ENCODE measurements at regions not wholly inside any gene's neighbourhood (a gene's known extent, or its start where the extent isn't known, plus 50 kb on each side); places are given as distances from the start of the nearest gene placed in this dataset.
A peak's percentile ranks its signal among the peaks of the same experiment; 100 is the strongest.

DNA sequence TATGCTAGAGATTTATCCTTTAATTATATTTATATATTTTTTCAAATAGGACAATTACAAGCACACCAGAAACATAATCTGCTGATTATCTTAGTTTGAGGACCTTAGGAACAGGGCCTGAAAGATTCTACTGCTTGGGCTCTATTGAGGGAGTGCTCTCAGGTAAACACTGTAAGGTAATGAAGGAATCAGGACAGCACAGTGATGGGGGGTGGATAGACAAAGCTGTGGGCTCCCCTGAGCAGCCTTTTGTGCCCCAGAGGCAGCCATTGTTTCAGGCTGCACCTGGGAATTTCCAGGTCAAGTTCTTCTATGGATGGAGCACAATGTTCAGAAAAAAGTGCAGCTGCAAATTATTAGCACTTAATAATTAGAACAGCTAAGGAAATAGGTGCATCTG, 848.0 kb upstream of the CADM2 start:
- intact Hi-C loops (cut with DNase I): no loop called here
- ATAC-seq (ENCODE audit: poor library complexity): no peak
- DNase-seq: no peak

DNA sequence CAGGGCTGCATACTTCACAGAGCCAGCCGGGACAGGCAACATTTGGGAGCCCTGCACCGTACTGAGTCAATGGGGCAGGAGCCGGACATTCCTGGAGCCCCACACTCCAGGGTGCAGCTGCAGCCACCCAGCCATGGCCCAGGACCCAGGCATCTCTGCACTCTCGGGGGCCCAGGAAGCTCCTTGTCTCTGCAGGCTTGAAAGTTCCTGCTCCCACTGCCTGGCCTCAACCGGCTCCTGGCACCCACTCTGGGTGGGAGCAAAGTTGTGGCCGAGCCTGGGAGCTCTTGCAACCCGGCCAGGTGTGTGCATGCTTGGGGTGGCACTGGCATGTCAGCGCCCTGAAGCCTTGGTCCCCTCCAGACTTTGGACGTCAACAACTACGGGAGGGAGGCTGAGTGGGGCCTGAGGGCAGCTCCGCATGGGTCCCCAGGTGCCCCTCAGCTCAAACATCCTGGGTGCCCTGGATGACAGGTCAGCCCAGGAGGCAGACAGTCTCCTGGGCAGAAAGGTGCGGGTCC, 833.5 kb upstream of the CADM2 start:
- intact Hi-C loops (cut with DNase I): no loop called here
- ATAC-seq (ENCODE audit: poor library complexity): no peak
- peak; percentile 13 for DNase-seq

DNA sequence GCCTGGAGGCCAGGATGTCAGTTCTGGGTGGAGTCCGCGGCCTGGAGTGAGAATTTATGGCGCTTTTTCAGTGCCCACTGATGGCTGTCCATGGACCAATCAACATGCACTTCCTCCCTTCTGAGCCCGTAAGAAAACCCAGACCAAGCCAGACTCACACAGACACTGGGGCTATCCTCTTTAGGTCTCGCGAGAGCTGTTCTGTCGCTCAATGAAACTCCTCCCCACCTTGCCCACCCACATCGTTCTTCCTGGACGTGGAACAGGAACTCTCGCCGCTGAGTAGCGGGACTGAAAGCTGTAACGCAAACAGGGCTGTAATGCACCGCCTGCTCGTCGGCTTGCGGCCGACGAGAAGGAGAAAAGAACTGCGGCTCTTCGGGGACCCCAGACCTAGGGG, 833.0 kb upstream of the CADM2 start:
- intact Hi-C loops (cut with DNase I): no loop called here
- ATAC-seq (ENCODE audit: poor library complexity): no peak
- DNase-seq: no peak

DNA sequence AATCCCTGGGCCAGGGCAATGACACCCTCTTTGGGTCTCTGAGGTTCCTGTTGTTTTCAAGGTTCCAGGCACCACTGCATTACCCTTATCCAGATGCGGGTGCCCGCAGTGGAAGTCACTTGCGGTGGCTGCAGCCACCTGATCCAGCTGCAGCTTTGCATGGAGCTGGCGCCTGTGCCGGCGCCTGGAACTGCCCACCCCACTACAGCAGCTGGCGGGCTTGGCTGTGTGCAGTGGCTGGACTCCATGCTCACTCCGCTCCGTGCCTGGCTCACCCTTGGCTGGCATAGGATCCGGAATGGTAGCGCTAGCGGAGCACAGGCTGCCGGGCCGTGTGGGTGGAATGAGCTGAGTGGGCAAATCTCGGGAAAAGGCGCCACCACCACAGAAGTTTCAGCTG, 832.6 kb upstream of the CADM2 start:
- intact Hi-C loops (cut with DNase I): no loop called here
- DNase-seq: no peak
- no peak for ATAC-seq (ENCODE audit: poor library complexity)

DNA sequence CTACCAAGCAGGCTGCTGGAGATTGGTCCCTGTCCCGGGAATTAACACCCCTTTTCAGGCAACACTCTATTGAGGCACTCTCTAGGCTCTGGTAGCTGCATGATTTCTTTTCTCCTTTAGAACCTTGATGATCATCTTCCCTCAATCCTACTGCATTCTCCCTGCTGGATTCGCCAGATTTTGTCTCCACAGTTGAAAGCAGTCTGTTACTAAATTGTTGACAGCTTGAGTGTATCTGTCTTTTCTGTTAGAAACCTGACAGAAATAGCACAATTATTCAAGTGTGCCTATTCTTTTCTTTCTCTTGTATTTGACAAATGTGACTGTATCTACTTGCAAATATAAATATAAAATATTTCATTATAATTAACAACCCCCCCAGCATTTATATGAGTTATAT, 830.8 kb upstream of the CADM2 start:
- intact Hi-C loops (cut with DNase I): no loop called here
- ATAC-seq (ENCODE audit: poor library complexity) (no peak), DNase-seq (no peak)

DNA sequence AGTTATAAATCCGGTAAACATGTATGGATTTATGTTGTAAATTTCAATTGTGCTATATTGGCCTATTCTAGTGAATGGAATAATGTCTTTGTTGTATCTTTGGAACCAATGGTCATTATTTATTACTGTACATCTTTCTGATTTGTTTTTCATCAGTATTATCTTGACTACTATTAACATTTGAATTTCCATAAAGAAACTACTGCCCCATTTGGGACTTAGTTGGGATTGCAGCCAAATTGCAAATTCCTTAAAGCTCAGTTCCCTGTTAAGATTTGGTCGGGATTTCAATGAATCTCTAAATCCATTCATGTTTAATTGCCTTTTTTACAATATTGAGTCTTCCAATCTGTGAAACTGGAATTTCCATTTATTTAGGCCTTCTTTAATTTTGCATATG, 822.4 kb upstream of the CADM2 start:
- no peak for DNase-seq
- ATAC-seq (ENCODE audit: poor library complexity): no peak
- intact Hi-C loops (cut with DNase I): no loop called here

DNA sequence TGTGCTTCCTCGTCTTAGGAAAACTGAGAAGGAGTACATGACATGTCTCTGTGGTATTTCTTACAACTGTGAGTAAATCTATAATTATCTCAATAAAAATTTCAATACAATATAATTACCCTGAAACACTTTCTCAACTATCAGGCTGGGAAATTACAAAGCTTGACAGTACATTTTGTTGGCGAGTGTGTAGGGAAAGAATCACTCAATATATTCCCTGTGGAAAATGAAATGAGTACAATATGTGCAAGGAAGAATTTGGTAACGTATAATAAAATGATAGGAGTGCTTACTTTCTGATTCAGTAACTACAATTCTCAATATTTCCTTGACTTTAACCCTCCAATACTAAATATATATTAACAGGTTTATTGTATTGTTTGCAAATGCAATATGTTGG, 818.2 kb upstream of the CADM2 start:
- intact Hi-C loops (cut with DNase I): no loop called here
- DNase-seq (no peak), ATAC-seq (ENCODE audit: poor library complexity) (no peak)

DNA sequence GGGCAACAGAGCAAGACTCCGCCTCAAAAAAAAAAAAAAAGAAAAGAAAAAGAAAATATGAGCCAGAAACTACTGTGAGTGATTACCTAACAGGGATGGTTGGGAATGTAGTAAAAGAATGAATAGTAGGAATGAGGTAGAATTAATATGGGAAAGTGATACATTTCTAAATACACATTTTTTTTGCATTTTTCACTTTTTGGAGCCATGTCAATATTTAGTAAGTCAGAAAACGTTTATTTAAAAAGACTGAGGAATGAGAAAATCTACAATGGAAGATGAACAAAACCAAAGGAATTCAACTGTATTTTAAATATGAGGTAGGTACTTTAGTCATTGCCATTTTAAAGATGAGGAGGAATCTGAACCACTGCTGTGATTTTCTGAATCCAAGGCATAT, 817.2 kb upstream of the CADM2 start:
- intact Hi-C loops (cut with DNase I): no loop called here
- no peak for ATAC-seq (ENCODE audit: poor library complexity)
- DNase-seq: no peak

DNA sequence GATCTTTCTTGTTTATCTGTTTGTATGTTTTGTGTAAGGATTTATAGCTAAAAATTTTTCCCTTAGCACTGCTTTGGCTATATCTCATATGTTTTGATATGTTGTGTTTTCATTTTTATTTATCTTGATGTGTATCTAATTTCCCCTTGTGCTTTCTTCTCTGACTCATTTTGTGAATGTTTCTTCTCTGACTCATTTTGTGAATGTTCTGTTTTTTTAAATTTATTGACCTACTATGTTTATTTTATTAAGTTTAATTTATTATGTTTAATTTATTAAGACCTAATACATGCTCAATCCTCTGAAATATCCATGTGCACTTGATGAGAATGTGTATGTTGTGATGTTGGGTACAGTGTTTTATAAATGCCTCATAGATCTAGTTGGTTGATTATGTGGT, 793.5 kb upstream of the CADM2 start:
- DNase-seq (no peak), ATAC-seq (ENCODE audit: poor library complexity) (no peak)

DNA sequence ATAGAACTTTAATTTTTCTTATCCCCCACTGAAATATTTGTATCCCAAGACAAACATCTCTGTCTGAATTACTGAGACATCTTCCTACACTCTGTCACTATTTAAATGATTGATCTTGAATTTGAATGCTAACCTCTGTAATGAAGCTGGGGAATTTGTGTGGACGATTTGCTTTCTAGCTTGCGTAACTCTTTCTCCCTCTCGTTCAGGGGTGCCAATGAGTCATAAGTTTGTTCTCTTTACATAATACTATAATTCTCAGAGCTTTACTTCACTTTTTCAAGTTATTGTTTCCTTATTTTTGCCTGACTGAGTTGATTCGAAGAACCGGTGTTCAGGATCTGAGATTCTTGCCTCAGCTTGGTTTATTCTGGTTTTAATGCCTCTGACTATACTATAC, 783.3 kb upstream of the CADM2 start:
- intact Hi-C loops (cut with DNase I): no loop called here
- ATAC-seq (ENCODE audit: poor library complexity) (no peak), DNase-seq (no peak)

More for the DNA sequence above, 793.5 kb upstream of the CADM2 start:
- intact Hi-C loops (cut with DNase I): no loop called here

DNA sequence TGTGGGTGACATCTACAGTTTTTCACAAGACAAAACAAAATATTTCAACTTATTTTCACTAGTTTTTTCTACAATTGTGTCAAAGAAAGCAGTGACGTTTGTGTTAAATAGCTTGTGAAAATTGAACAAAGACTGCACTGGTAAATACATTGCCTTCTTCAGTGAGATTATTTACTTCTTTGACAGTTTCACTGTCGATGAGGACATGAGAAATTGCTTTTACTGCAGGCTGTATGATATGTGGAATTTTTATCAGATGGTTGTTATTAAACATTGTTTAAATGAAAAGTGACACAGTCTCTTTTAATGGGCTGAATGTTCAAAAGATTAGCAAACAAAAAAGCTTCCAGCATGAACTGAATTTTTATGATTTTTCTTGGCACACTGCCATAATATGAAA, 773.9 kb upstream of the CADM2 start:
- no peak for ATAC-seq (ENCODE audit: poor library complexity)
- intact Hi-C loops (cut with DNase I): no loop called here

DNA sequence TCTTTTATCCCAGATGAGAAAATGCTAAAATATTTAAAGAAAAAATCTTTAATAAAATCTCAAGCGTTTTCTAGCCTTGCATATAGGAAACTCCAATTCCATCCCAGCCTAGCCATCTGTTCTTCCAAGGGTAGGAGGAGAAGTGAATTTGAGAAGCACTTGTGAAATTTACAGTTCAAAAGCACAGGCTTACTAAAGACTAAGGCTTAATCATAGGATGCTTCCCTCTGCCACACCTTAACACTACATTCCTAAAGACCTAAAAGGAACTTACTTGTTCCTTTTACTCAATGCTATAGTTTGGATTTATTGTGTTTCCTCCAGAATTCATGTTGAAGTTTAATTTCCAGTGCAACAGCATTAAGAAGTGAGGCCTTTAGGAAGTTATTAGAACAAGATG, 764.8 kb upstream of the CADM2 start:
- intact Hi-C loops (cut with DNase I): no loop called here
- no peak for DNase-seq
- ATAC-seq (ENCODE audit: poor library complexity): no peak

More for the DNA sequence above, 773.9 kb upstream of the CADM2 start:
- no peak for DNase-seq

DNA sequence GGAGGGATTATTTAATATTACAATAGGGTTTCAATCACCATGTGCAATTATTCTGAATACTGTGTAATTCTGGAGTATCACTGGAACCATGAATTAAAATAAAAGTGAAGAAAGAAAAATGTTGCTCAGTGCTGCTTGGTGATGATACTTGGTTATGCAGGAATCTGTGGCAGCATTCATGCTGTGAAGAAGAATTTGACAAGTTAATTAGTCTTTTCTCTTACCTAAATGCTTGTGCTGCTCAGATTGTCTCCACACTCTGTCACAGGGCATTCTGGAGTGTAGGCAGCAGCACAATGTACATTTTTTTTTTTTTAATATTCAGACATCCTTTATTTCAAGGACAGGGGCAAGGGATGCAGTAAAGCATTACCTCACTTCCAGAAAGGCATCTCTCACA, 749.3 kb upstream of the CADM2 start:
- DNase-seq (no peak), ATAC-seq (ENCODE audit: poor library complexity) (no peak)
- intact Hi-C loops (cut with DNase I): no loop called here

DNA sequence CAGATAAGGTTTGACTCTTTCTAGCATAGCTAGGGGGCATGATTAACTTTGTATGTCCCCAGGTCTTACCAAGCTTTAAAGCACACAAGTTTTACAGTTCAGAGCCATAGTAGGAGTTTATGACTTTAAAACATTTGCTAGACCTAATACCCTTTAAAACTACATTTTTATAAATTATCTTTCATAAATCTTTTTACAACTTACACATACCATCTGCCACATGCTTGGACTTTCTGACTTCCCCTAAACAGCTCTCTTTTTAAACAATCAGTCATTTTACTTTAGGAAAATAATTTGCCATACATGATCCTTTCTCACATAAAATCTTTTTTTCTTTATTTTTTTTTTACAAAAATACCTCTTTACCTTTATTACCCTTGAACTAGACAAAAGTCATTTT, 735.3 kb upstream of the CADM2 start:
- DNase-seq (no peak), ATAC-seq (ENCODE audit: poor library complexity) (no peak)
- intact Hi-C loops (cut with DNase I): no loop called here

DNA sequence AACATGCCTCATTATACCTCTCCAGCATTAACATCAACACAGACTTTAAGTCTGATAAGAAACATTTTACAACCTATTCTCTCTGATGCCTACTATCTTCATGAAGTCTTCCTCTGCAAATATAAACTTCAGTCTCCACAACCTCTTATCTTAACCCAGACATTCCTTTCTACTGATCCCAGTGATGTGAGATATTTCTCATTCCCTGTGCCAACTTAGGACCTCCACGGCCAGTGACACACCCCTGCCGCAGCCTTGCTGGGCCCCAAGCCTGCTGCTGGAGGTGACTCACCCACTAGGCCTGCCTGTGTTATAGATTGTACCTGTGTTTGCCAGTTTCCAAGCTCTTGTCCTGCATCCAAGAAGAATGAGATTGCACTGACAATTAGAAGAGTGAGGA, 734.5 kb upstream of the CADM2 start:
- ATAC-seq (ENCODE audit: poor library complexity) (no peak), DNase-seq (no peak)
- intact Hi-C loops (cut with DNase I): no loop called here

DNA sequence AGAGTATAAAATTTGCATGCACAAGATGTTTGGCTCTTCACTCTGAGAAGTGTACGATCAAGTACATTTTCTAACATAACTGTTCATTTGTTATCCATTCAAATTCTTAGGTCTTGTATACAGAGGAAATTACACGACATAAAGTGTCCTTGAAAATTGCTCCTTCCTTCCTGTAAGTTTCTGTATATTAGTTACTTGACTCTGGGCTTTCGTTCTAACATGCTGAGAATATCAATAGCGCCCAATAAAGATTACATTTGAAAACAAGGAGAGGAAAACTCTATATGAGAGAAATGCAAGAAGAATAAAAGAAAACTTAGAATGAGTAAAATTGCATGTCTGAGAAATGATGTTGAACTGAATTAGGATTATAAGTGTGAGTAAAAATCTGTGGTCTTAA, 722.5 kb upstream of the CADM2 start:
- ATAC-seq (ENCODE audit: poor library complexity): no peak
- DNase-seq: no peak
- intact Hi-C loops (cut with DNase I): no loop called here

DNA sequence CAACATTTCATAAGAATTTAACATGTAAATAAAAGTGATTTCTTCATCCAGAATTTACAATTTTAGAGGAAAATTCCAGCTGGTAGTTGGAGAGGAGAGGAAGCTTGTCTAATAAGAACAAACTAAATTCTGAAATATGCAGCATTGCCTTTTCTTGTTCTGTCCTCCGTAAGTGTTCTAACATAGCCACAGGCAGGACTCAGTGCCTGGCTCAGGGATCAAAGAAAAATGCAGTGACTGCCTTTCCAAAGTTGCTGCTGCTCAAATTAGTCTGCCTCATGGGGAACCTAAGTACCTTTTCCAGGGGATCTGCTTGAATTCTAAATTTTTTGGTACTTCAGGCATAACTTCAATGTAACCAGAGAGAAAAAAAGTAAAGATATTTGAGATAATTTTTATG, 713.0 kb upstream of the CADM2 start:
- DNase-seq (no peak), ATAC-seq (ENCODE audit: poor library complexity) (no peak)
- intact Hi-C loops (cut with DNase I): no loop called here

DNA sequence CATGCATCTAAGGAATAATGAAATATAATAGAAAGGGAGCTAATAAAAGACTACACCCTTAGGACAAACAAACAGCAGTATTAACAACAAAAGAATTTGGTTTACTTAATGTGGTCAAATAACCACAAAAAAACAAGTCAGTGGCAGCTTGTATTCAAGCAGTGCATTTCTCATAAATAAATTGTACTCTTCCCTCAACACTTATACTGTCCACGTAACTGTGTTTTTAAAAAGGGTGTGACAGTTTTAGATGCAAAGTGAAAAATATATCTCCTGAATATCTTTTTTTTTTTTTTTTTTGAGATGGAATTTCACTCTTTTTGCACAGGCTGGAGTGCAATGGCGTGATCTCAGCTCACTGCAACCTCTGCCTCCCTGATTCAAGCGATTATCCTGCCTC, 698.2 kb upstream of the CADM2 start:
- no peak for ATAC-seq (ENCODE audit: poor library complexity)
- intact Hi-C loops (cut with DNase I): no loop called here

DNA sequence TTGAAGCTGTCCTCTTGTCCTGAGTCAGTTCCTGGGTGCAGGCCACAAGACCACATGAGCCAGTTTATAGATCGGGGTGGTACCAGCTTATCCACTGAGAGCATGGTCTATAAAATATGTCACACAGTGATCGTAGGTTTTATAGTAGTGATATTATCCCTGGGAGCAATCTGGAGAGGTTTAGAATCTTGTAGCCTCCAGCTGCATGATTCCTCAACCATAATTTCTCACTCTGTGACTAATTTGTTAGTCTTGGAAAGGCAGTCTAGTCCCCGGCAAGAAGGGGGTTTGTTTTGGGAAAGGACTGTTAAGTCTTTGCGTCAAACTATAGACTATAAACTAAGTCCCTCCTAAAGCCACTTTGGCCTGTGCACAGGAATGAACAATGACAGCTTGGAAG, 693.0 kb upstream of the CADM2 start:
- intact Hi-C loops (cut with DNase I): no loop called here
- ATAC-seq (ENCODE audit: poor library complexity) (no peak), DNase-seq (no peak)

More for the DNA sequence above, 698.2 kb upstream of the CADM2 start:
- no peak for DNase-seq

DNA sequence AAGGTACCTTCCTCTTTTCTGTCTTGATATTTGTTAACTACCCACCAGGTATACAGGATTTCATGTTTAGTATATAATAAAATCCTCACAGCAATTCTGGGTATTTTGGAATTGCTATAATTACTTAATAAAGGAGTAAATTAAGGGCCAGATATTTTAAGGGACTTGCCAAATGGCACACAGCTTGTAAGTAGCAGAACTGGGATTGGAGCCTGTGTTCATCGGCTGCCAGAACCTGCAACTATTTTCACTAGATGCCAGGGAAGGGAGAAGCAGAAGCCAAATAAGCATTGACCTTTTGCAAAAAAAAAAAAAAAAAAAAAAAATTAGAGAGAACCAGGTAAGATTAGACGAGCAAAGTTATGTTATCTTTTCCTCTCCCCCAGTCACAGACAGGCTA, 683.3 kb upstream of the CADM2 start:
- DNase-seq (no peak), ATAC-seq (ENCODE audit: poor library complexity) (no peak)
- intact Hi-C loops (cut with DNase I): no loop called here

DNA sequence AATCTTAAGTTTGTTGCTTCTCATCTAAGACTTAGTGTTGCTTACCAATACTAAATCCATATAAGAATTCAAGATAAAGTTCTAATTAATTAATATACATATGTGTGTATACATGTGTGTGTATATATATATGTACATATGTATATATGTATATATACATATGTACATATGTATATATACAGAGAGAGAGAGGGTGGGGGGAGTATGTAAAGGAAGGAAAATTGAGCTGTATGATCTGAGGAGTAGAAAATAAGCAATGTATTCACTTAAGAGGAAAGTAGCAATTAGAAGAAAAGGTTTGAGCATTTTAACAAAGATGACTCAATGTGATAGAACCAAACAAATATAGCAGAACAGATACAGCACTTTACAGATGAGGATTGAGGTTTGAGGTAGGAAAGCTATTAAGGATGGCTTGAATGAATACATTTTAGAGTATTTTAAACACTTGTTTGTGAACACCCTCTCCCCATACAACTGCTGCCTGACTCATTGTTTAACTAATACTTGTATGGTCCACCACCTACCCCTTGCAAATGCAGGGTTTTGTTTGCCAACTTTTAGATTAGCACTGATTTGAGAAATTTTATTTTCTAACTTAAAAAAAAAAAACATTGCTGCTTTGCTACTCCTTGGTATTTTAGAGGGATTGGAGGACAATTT, 681.1 kb upstream of the CADM2 start:
- intact Hi-C loops (cut with DNase I): no loop called here
- DNase-seq (no peak), ATAC-seq (ENCODE audit: poor library complexity) (no peak)

All from Right ventricle myocardium superior (tissue), 1 donor.